Activated CD8-positive, alpha-beta memory T cell treated with anti-CD3 and anti-CD28 coated beads for 4 hours (primary cell): ENCODE measurements at regions not wholly inside any gene's neighbourhood (a gene's known extent, or its start where the extent isn't known, plus 50 kb on each side); places are given as distances from the start of the nearest gene placed in this dataset.
"Not testable (repeated sequence)": the region's sequence is repeated elsewhere in the genome, so short reads cannot be mapped to it uniquely, and the experiment has no call there.

Experiments used
- DNase-seq, 2 donors: peaks; one replicate each; pipeline ENCODE4 v3.0.0-alpha.2; 2020; ENCODE audit warnings: low read depth in 2 of 2

GRCh38 chr4:77445823-77446222, 159.8 kb upstream of the CXCL13 start:
- no peak for DNase-seq

GRCh38 chr4:77446601-77447000, 159.0 kb upstream of the CXCL13 start:
- DNase-seq, result no peak

GRCh38 chr4:77449171-77449570, 156.4 kb upstream of the CXCL13 start:
- DNase-seq, result no peak

- no peak for DNase-seq
These were observed 155.6 kb upstream of the CXCL13 start for GRCh38 chr4:77450006-77450405.

- DNase-seq, result no peak
These were observed 154.1 kb upstream of the CXCL13 start for GRCh38 chr4:77451530-77451929.

GRCh38 chr4:77452117-77452516, 153.5 kb upstream of the CXCL13 start:
- not testable (repeated sequence) for DNase-seq

- DNase-seq, result no peak
These were observed 151.7 kb upstream of the CXCL13 start for GRCh38 chr4:77453911-77454310.

GRCh38 chr4:77454858-77455257, 150.8 kb upstream of the CXCL13 start:
- DNase-seq, result no peak

- not testable (repeated sequence) for DNase-seq
These were observed 141.5 kb upstream of the CXCL13 start for GRCh38 chr4:77464100-77464499.

GRCh38 chr4:77465271-77465670, 140.3 kb upstream of the CXCL13 start:
- no peak for DNase-seq

GRCh38 chr4:77466430-77466829, 139.2 kb upstream of the CXCL13 start:
- no peak for DNase-seq

- DNase-seq, result no peak
These were observed 133.7 kb upstream of the CXCL13 start for GRCh38 chr4:77471821-77472495.

- DNase-seq, result no peak
These were observed 132.1 kb upstream of the CXCL13 start for GRCh38 chr4:77473509-77473908.

GRCh38 chr4:77481856-77482255, 123.8 kb upstream of the CXCL13 start:
- no peak for DNase-seq

- DNase-seq, result no peak
These were observed 116.7 kb upstream of the CXCL13 start for GRCh38 chr4:77488882-77489281.

GRCh38 chr4:77493120-77493752, 112.4 kb upstream of the CXCL13 start:
- no peak for DNase-seq

GRCh38 chr4:77493829-77494551, 111.6 kb upstream of the CXCL13 start:
- DNase-seq, result no peak

GRCh38 chr4:77496457-77496856, 109.2 kb upstream of the CXCL13 start:
- DNase-seq, result no peak

- no peak for DNase-seq
These were observed 104.8 kb upstream of the CXCL13 start for GRCh38 chr4:77500801-77501200.

GRCh38 chr4:77501240-77501639, 104.4 kb upstream of the CXCL13 start:
- DNase-seq, result no peak

GRCh38 chr4:77501851-77502250, 103.8 kb upstream of the CXCL13 start:
- no peak for DNase-seq

- DNase-seq, result no peak
These were observed 101.2 kb upstream of the CXCL13 start for GRCh38 chr4:77504407-77504806.
